SK-N-SH treated with all-trans-retinoic acid at 6 μM for 48 hours (cell line): ENCODE measurements at regions not wholly inside any gene's neighbourhood (a gene's known extent, or its start where the extent isn't known, plus 50 kb on each side); places are given as distances from the start of the nearest gene placed in this dataset.

ENCODE experiments used
- ARNTL ChIP-seq: fragments of 450-650 bp; formaldehyde crosslinking; IDR thresholded peaks from 2 replicates; pipeline ENCODE4 v1.5.0; 2020; ENCODE audit warnings: low read depth, mild to moderate bottlenecking, moderate library complexity, borderline replicate concordance
- CREB5 ChIP-seq: fragments of 250-450 bp; sonication (Bioruptor Pico); IDR thresholded peaks from 2 replicates; pipeline ENCODE4 v1.5.1; 2020; ENCODE audit warnings: low read depth, mild to moderate bottlenecking, moderate library complexity
- CSDC2 ChIP-seq: fragments of 250-450 bp; sonication (Bioruptor Pico); IDR thresholded peaks from 2 replicates; pipeline ENCODE4 v1.5.0; 2020; ENCODE audit warnings: mild to moderate bottlenecking, moderate library complexity
- CSRNP3 ChIP-seq: fragments of 250-450 bp; sonication (Bioruptor Pico); IDR thresholded peaks from 2 replicates; pipeline ENCODE4 v1.5.1; 2021; ENCODE audit warnings: mild to moderate bottlenecking, moderate library complexity
- ESRRG ChIP-seq: fragments of 250-450 bp; sonication (Bioruptor Pico); IDR thresholded peaks from 2 replicates; pipeline ENCODE4 v1.6.1; 2021; ENCODE audit warnings: mild to moderate bottlenecking
- GLIS3 ChIP-seq: fragments of 250-450 bp; sonication (Bioruptor Pico); IDR thresholded peaks from 2 replicates; pipeline ENCODE4 v1.5.0; 2020; ENCODE audit warnings: mild to moderate bottlenecking, moderate library complexity
- OSR1 ChIP-seq: fragments of 250-450 bp; sonication (Bioruptor Pico); IDR thresholded peaks from 2 replicates; pipeline ENCODE4 v1.8.0; 2022; ENCODE audit warnings: moderate library complexity, mild to moderate bottlenecking, inconsistent platforms
- PATZ1 ChIP-seq: fragments of 250-450 bp; sonication (Bioruptor Pico); IDR thresholded peaks from 2 replicates; pipeline ENCODE4 v1.8.0; 2020; ENCODE audit warnings: mild to moderate bottlenecking, moderate library complexity, borderline replicate concordance
- RARB ChIP-seq: fragments of 250-450 bp; sonication (Bioruptor Pico); IDR thresholded peaks from 2 replicates; pipeline ENCODE4 v1.8.0; 2021; ENCODE audit warnings: mild to moderate bottlenecking, moderate library complexity
- TOX ChIP-seq: fragments of 250-450 bp; sonication (Bioruptor Pico); IDR thresholded peaks from 2 replicates; pipeline ENCODE4 v1.8.0; 2021; ENCODE audit warnings: mild to moderate bottlenecking, moderate library complexity, borderline replicate concordance
- ZFP3 ChIP-seq: fragments of 250-450 bp; sonication (Bioruptor Pico); IDR thresholded peaks from 2 replicates; pipeline ENCODE4 v1.5.0; 2020; ENCODE audit warnings: mild to moderate bottlenecking, moderate library complexity
- ZFP30 ChIP-seq: fragments of 450-650 bp; formaldehyde crosslinking; IDR thresholded peaks from 2 replicates; pipeline ENCODE4 v1.5.0; 2022; ENCODE audit warnings: mild to moderate bottlenecking, moderate library complexity

GRCh38 chr1:55886856-55887712 is 671.9 kb upstream of the USP24 start:
- TF ChIP-seq CSRNP3 (CRISPR knock-in tag) (no peak), GLIS3 (no peak), RARB (CRISPR knock-in tag) (no peak), ZFP30 (CRISPR knock-in tag) (no peak), TOX (no peak), ZFP3 (CRISPR knock-in tag) (no peak), PATZ1 (CRISPR knock-in tag) (no peak), OSR1 (no peak), ARNTL (CRISPR knock-in tag) (no peak), CREB5 (no peak), CSDC2 (CRISPR knock-in tag) (no peak), ESRRG (CRISPR knock-in tag) (no peak)
